Myocyte (in vitro differentiated cells): ENCODE measurements at regions not wholly inside any gene's neighbourhood (a gene's known extent, or its start where the extent isn't known, plus 50 kb on each side); places are given as distances from the start of the nearest gene placed in this dataset.

Experiments
- DNase-seq: peaks from one replicate; pipeline ENCODE4 v3.0.0-alpha.2; 2012; ENCODE audit warnings: low read depth

GRCh38 chr4:95985791-95986550 is 146.1 kb downstream of the PDHA2 start:
- DNase-seq = peak; percentile 56

- no peak for DNase-seq
Observed at GRCh38 chr4:95987851-95988250, 148.0 kb downstream of the PDHA2 start.

GRCh38 chr4:95998311-95998710 is 158.4 kb downstream of the PDHA2 start:
- no peak for DNase-seq

DNA sequence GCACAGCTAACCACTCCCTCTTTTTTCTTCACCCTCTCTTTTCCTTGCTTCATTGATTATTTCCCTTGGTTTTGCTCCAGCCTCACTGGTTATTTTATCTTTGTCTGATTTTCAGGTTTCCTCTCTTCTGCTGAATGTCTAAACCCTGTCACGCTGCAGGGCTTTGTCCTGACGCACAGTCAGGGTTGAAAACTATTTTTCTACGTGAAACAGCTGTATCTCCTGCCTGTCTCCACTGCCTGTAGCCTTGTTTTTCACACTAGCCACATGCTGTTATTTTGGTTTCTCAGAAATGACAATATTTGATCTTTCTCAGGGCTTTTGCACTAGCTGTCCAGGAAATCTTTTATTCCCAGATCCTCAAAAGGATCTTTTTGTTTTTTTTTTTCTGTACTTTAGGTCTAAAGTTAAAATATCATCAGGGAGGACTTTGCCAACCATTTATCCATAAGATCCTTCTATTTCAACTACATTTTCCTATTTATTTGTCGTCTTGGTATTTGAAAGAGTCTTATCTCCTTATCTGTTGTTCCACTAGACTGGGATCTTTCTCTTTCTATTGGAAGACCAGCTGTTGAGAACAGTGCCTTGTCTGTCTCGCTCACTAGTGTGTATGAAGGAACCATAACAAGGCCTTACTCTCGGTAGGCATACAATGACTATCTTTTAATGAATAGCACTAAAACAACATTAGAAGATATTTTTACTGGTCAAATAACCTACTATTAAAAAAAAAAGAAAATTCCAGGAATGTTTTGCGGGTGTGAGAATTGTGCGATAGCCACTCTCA is 164.3 kb downstream of the PDHA2 start:
- DNase-seq = no peak

DNA sequence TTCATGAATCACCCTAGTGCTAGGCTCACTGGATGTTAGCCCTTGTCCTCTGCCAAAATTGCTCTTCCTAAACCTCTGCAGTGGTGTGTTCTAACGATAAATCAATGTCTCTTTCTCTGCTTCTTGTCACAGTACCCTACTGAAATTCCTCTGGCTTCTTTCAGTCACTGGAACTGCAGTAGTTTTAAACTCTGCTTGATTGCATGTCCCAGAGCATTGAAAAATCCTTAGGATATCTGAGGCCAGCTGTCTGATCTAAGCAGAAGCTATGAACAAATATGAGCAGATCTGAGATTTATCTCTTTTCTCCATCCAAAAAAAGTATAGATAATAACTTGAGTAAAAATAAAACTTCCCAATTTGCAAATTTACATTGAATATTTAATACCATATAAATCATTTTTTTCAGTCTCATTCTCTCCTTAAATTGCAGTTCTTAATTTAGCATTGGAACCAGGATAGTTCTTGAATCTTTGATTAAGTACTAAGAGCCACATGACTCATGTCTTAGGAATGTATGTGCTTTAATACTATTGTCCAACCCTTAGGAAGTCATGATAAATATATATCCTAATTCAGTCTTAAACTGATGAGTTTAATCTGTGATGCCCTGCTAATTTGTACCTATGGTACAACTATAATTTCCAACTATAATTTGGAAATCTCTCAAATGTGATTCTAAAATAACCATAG is 169.7 kb downstream of the PDHA2 start:
- DNase-seq = peak; percentile 14

DNA sequence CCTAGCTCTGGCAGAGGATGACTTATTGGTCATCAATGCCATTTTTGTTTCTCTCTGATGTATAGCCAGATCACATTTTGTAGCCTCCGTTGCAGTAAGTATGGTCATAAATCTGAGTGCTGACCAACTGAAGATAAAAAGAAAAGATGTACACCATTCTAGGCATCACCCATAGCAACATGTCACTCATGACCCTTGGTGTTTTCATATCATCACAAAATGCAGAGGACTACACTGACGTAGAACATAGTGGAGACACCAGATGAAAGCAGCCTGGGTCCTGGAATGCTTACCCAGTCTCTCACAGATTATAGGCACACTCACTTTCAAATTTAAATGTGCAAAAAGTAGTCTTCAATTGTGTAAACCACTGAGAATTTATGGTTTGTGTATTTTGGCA is 172.8 kb downstream of the PDHA2 start:
- no peak for DNase-seq

GRCh38 chr4:96016634-96017299 is 176.9 kb downstream of the PDHA2 start:
- peak; percentile 49 for DNase-seq

DNA sequence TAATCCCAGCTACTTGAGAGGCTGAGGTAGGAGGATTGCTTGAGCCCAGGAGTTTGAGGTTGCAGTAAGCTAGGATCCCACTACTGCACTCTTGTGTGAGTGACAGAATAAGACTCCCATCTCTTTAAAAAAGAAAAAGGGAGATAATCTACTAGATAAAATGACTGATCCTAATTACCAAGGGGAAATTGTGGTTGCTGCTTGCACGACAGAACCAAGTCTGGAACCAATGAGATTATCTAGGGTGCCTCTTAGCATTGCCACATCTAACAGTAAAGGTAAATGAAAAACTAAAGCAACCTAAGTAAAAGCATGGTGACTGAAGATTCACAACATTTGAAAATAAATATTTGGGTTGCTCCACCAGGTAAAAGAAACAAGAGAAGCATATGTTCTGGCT is 185.1 kb downstream of the PDHA2 start:
- no peak for DNase-seq

GRCh38 chr4:96035727-96036126 is 195.8 kb downstream of the PDHA2 start:
- peak; percentile 9 for DNase-seq

DNA sequence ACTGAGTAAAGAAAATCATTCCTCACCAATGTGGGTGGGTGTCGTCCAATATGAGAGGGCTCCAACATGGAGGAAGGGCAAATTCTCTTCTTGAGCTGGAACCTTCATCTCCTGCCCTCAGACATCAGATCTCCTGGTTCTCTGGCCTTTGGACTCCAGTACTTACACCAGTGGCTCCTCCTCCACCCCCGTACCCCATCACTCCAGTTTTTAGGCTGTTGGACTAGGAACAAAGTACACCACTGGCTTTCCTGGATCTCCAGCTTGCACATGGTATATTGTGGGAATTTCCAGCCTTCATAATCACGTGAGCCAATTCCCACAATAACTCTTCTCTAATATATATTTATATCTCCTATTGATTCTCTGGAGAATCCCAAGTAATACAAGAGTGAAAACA is 196.9 kb downstream of the PDHA2 start:
- no peak for DNase-seq

DNA sequence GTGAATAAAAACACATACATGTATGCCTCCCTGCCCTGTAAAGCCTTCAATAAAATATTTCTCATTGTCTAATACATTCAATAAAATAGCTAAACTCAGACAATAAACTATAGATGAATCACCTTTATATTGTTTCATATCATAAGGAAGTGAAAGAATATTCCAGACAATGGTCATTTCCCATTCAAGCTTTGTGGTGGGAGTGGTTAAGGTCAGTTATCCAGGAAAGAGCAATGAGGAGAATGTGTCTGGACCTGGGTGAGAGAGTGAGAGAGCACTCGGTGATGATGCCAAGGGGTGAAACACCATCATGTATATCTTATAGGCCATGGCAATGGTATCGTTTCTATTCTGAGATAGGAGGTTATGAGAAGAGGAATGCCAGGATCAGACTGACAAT is 197.8 kb downstream of the PDHA2 start:
- DNase-seq = no peak

- DNase-seq = no peak
Observed at GRCh38 chr4:96039217-96039616, 199.3 kb downstream of the PDHA2 start.

DNA sequence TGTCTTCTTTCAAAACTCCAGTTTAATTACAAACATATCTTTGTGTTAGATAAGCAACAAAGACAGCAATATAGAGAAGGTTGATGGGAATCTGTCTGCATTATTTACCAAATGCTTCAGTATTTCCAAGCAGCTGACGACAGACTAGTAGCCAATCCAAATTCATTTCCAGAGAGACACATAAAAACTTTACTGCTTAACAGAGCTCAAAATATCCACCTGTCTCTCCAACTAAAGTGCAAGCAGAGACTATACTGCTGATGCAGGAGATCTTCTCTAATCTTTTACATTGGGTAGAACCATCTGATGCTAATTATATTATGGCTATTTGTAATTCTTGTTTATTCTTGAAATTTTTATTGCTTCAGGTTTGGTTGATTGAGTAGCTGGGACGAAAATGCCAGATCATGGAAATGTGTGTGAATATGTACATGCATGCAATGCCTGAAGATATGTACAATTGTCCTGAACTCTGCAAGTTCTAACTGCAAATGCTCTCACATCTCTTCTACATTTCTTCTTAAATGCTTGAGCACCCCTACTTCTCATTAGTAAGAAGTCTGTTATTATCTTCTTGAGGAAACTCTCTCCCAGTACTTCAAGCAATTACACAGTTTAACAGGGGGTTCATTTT is 200.0 kb downstream of the PDHA2 start:
- DNase-seq = no peak

GRCh38 chr4:96044971-96045370 is 205.1 kb downstream of the PDHA2 start:
- no peak for DNase-seq

DNA sequence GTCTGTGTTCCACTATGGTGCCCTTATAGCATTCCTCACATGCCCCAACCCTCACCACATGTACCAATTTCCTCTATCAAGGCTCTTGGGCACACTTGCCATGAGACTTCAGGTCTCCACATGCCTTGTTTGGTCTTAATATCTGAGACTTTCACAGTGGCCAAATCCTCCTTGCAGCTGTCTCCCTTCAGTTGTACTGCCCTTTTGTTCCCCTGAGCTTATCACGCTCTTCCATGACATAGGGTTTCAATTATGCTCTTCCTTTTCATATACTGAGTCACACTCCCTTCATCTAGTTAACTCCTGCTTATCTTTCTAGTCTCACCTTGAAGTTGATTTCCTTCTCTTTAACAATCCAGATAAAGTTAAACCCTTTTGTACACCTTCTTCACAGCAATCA is 212.9 kb downstream of the PDHA2 start:
- peak; percentile 87 for DNase-seq

DNA sequence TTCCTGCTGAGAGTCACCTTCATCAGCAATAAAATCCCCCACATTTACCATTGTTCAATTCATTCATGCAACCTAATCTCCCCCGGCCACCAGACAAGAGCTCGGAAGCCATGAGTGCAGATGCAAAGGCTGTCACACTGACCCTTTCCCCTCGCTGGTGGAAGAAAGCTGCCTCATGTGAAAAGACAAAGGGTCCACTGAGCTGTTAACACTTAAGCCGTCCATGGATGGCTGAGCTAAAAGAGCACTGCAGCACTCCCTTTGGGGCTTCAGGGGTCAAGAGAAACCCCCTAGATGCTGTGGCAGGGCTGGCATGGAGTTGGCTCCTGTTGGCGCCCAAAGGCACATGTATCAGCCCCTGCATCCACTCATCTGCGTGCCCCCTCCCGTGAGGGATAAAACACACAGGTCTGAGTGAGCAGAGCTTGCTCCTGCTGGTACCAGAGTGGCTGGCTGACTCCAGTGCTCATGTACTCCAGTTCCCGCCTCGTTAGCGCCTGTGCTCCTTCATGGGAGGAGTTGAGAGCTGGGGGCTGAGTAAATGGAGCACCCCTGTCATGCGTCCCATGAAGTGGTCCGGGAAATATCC is 216.5 kb downstream of the PDHA2 start:
- no peak for DNase-seq

DNA sequence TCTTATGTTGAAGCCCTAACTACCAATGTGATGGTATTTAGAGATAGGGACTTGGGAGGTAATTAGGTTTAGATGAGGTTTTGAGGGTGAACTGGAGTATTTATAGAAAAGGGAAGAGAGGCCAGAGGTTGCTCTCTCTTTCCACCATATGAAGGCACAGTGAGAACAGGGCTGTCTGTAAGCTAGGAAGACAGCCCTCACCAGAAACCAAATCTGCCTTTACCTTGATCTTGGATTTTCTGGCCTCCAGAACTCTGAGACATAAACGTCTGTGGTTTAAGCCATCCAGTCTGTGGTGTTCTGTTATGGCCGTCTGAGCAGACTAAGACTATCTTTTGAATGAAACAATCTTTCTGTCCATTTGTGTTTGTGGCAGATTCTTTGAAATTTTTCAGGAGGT is 223.7 kb downstream of the PDHA2 start:
- DNase-seq = no peak

GRCh38 chr4:96073461-96073860 is 233.6 kb downstream of the PDHA2 start:
- DNase-seq = no peak

DNA sequence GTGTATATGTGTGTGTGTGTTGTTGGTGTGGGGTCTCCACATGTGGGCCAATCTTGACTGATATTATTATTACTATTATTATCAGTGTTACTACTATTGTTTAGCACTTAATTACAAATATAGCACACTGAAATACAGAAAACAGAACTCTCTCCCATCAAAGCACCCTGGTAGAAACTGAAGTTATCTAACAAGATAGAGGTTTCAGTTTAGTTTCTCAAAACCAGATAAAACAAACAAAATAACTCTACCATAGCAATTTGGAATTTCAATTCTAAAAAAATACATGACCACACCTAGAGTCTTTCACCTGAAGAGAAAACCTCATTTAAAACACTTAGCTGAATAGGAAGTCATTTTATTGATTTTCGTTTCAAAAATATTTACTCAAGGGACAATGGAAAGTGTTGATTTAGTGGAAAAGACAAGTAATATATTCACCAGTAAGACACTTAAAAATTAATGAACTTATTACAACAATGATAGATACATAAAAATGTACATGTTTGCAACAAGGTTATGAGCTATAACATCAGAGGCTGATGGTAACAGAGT is 252.3 kb downstream of the PDHA2 start:
- no peak for DNase-seq

DNA sequence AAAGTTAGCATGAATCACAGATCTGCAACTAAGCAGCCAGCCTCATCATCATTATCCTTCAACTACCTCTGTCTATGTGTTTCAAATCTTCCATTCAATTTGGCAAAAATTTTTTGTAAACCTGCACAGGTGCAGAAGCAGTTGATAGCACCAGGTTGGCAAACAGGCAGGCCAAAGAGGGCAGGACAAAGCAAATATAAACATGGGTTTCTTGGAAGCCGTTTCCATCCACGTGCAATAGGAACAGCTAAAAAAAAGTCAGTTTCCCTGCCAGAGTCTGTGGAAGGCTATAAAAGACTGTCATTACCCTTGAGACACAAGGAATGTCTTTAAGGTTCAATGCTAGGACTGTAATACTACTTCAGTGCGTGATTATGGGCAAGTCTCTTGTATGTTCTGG is 253.2 kb downstream of the PDHA2 start:
- DNase-seq = no peak
